Keratinocyte (primary cell): ENCODE measurements at regions not wholly inside any gene's neighbourhood (a gene's known extent, or its start where the extent isn't known, plus 50 kb on each side); places are given as distances from the start of the nearest gene placed in this dataset.

Experiments
- CTCF ChIP-seq, 3 experiments: IDR thresholded peaks in 1 of 3; conservative IDR thresholded peaks in 1 of 3; optimal IDR thresholded peaks in 1 of 3; 2 replicates in 2 of 3; 3 replicates in 1 of 3; pipeline versions ENCODE3 to v1.5.1; 2011; ENCODE audit warnings: low read length in 3 of 3, mild to moderate bottlenecking in 3 of 3, moderate library complexity in 2 of 3, control low read depth in 1 of 3, inconsistent platforms in 1 of 3; ENCODE audit not compliant: insufficient read depth in 2 of 3; ENCODE audit errors: extremely low read depth in 1 of 3
- EZH2 ChIP-seq: IDR thresholded peaks from one replicate; pipeline ENCODE4 v1.6.1; 2012; ENCODE audit warnings: inconsistent platforms, mild to moderate bottlenecking, low read length, moderate library complexity

- TF ChIP-seq CTCF (optimal IDR thresholded peaks at IDR 0.05 in 1 of 3, IDR thresholded peaks at IDR 0.05 in 1 of 3, conservative IDR thresholded peaks at IDR 0.05 in 1 of 3; ENCODE audit: extremely low read depth in 1 of 3, insufficient read depth in 2 of 3, low read length in 3 of 3) (no peak), EZH2 (no peak)
These were observed 144.7 kb upstream of the ZNF608 start for GRCh38 chr5:124891179-124891578.
